ENCODE measurements at regions not wholly inside any gene's neighbourhood (a gene's known extent, or its start where the extent isn't known, plus 50 kb on each side); places are given as distances from the start of the nearest gene placed in this dataset.
"Not testable (repeated sequence)": the region's sequence is repeated elsewhere in the genome, so short reads cannot be mapped to it uniquely, and the experiment has no call there.

GRCh38 chr21:31819692-31820091 is 53.1 kb upstream of the HUNK start:
- DNase-seq = not testable (repeated sequence)

GRCh38 chr21:31814356-31814755 is 58.5 kb upstream of the HUNK start:
- DNase-seq = not testable (repeated sequence)

DNA sequence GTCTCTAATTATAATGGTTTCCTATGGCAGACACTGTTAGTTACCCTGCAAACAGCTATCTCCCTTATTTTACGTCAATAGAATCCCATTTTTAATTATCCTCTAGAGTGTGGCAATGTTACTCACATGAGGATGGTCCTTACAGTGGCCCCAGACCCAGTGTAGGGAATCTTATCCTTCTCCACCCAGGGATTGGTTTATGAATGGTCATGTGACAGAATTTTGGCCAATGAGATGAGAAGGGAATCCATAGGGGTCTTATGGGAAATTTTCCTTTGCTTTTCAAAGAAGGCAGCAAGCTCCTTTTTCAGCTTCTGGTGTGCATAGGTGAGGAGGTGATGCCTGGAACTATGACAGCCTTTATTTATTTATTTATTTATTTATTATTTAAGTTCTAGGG is 59.0 kb upstream of the HUNK start:
- DNase-seq = no peak

GRCh38 chr21:31804008-31804394 is 68.8 kb upstream of the HUNK start:
- DNase-seq = no peak

GRCh38 chr21:31803039-31804007 is 69.5 kb upstream of the HUNK start:
- no peak for DNase-seq

- no peak for DNase-seq
These were observed 70.4 kb upstream of the SCAF4 start for GRCh38 chr21:31802331-31802730.

DNA sequence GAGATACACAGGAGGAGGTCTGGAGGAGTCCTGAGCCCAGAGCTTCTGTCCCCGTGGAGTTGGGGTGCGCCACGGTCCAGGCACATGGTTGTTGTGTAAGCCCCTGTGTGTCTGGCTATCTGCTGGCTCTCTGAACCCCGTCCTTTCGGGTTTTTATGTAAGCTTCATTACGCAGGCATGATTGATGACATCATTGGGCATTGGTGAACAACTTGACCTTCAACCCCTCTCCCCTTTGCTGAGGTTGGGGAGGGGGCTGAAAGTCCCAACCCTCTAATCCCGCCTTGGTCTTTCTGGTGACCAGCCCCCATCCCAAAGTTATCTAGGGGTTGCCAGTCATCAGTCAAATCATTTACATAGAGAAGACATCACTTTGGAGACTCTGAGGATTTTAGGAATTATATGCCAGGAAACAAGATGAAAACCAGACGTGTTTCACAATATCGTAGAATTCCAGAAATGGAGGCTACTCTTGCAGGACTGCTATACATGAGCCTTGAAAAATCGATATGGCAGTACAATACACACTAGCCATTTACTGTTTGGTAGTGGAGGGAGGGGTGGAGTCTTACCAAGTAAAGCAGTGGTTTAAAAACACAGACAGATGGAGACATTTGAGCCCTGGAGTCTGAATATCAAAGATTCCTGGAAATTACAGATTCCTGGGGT is 69.8 kb upstream of the SCAF4 start:
- DNase-seq = no peak

DNA sequence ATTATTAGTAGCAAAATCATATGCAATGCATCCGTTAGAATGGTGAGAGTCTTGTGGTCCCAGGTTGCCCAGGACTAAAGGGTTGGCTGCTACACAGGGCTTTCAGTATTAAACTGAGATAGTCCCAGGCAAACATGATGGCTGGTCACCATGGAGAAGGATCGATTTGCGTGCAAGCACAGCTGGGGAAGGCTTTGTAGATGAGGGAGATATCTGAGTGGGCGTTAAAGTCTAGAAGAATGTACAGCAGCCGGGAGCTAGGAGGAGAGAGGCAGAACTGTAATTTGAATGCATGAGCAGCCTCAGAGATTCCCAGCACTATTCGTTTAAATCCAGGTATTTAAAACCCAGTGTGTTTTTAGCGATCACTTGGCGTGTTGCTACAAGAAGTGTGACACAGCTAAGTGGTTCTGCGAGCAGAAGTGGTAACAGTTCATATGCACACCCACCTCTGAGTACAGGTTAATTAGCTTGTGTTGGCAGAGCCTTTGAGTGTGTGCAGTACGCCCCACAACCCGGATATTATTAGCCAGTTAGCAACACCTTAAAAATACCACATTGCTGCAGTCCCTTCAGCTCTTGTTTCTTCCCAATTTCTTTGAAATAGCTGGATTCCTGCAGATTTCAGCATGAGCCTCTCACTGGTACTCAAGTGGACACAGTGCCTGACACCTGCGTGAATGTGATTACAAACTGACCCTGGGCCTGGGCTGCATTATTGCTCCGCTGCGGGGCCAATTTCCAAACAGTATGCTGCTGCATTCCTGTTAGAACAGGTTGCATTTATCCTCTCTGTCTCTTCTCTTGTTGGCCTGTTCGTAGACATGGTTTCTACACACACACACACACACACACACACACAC is 67.2 kb upstream of the SCAF4 start:
- DNase-seq = no peak

DNA sequence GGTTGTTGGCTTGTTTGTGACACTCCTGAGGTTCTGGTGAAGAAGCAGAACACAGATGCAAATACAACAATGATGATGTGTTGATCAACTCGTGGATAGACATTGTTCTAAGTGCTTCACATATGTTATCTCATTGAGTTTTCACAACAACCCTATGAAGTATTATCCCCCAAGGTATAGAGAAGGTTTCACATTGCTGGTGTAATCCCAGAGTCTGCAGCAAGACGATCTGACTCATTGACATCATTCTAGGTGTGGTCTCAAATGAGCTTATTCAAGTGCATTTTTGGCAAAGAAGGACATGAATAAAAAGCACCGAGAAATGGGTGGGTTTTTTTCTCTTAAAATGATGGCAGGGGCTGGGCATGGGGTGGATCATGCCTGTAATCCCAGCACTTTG is 64.1 kb upstream of the SCAF4 start:
- no peak for DNase-seq

- DNase-seq = not testable (repeated sequence)
These were observed 58.5 kb upstream of the SCAF4 start for GRCh38 chr21:31790420-31790819.

GRCh38 chr21:31788581-31788980 is 56.7 kb upstream of the SCAF4 start:
- no peak for DNase-seq

GRCh38 chr21:31787691-31788090 is 55.8 kb upstream of the SCAF4 start:
- not testable (repeated sequence) for DNase-seq

DNA sequence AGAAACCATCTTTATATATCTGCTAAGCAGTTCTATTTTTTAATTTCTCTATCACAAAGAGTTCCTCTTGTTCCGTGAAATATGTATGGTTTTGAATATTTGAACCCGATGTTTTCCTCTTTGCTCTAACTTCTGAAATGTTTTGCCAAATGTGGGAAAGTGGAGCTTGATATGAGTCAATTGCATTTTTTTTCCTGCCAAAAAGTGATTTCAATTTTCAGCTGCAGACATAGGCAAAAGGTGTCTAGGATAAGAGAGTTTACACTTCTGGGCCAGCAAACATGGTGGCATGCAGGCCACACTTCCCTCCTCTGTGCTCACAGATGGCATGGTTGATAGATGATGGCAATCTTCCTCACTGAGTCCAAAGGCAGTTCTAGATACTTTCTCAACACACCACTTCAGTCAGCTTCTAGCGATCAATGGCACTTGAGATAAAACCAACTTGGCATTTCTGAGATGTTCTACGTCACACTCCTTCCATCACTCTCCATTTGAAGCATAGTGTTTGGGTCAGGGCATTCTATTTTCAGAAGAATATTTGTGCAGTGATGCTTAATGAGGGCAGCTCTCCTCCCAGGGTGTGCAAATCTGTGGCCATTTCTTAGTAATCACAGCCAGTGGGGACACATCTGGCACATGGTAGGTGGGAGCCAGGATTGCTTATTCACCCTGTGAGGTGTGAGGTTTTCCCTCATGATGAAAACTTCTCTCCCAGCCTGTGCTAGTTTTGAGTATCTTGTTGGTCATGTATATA is 54.4 kb upstream of the SCAF4 start:
- DNase-seq = no peak

DNA sequence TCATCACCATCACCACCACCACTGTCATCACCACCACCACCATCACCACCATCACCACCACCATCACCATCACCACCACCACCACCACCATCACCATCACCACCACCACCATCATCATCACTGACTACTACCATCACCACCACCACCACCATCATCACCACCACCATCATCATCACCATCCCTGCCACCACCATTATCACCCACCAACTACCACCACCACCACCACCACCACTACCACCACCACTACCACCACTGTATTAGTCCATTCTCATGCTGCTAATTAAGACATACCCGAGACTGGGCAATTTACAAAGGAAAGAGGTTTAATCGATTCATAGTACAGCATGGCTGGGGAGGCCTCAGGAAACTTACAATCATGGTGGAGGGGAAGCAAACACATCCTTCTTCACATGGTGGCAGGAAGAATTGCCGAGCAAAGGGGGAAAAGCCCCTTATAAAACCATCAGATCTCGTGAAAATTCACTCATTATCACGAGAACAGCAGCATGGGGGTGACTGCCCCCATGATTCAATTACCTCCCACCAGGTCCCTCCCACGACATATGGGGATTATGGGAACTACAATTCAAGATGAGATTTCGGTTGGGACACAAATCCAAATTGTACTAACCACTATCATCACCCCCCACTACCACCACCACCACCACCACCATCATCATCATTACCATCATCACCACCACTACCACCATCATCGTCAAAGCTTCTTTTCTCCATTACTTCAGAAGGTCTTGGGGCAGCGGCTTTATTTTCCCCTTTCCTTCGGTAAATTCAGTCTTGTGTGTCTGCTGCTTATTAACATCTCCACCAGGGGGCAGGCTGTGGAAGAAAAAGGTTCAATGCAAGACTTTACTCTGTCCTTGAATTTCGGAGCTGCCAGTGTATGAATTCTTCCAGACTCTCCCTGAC is 53.6 kb upstream of the SCAF4 start:
- DNase-seq = peak; percentile 51 to 79

GRCh38 chr21:31781737-31782136 is 49.8 kb upstream of the SCAF4 start:
- peak; percentile 49 to 54 for DNase-seq

Data from inflammatory macrophage treated with lipopolysaccharide for 1 hour (primary cell).